GM12891 (cell line): ENCODE measurements at regions not wholly inside any gene's neighbourhood (a gene's known extent, or its start where the extent isn't known, plus 50 kb on each side); places are given as distances from the start of the nearest gene placed in this dataset.

ENCODE experiments used
- PAX5 ChIP-seq: IDR thresholded peaks from 2 replicates; pipeline ENCODE4 v1.6.1; 2011; ENCODE audit warnings: low read length, moderate library complexity, mild to moderate bottlenecking; ENCODE audit not compliant: insufficient read depth, severe bottlenecking
- POLR2A ChIP-seq: IDR thresholded peaks from 2 replicates; pipeline ENCODE4 v1.6.1; 2011; ENCODE audit warnings: low read depth, low read length, control low read depth
- POLR2AphosphoS5 ChIP-seq: IDR thresholded peaks from 2 replicates; pipeline ENCODE4 v1.6.1; 2011; ENCODE audit warnings: low read depth, low read length, control low read depth
- POU2F2 ChIP-seq: IDR thresholded peaks from 2 replicates; pipeline ENCODE4 v1.6.1; 2011; ENCODE audit warnings: low read depth, mild to moderate bottlenecking, control low read depth, low read length, moderate library complexity
- SPI1 ChIP-seq: IDR thresholded peaks from 2 replicates; pipeline ENCODE4 v1.6.1; 2011; ENCODE audit warnings: low read depth, low read length, control low read depth
- TAF1 ChIP-seq: IDR thresholded peaks from 2 replicates; pipeline ENCODE4 v1.6.1; 2011; ENCODE audit warnings: low read depth, low read length, control low read depth

DNA sequence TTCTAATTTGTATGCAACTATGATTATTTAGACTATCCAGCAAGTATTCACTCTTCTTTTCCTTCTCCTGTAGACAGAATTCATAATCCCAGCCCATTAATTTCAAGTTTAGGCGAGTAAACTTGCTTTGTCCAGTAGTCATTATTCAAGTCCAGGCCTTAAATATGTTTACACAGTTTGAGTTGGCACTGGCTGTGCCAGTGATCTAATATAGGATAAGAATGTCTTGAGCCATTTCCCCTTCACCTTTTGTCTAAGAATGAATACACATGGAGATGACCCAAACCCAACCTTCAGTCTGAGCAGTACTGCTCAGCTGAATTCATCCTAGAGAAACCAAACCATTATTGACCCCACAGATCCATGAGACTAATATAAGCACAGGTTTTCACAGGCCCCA lies 930.4 kb upstream of the CDH8 start:
- no peak for TF ChIP-seq POLR2A
- TF ChIP-seq POLR2AphosphoS5 = no peak
- TF ChIP-seq TAF1 = no peak
- no peak for TF ChIP-seq PAX5
- no peak for TF ChIP-seq POU2F2
- TF ChIP-seq SPI1 = no peak
